ENCODE measurements at regions not wholly inside any gene's neighbourhood (a gene's known extent, or its start where the extent isn't known, plus 50 kb on each side); places are given as distances from the start of the nearest gene placed in this dataset.

GRCh38 chr17:36863676-36864612 lies 73.3 kb upstream of the LHX1 start:
- no peaks in the 10 kb centered on the region for H3K27me3 ChIP-seq (ENCODE audit: control insufficient read depth, insufficient read depth, low read length)
- H3K4me3 ChIP-seq (ENCODE audit: low read length) = no peak overlapping the region
- no peak overlapping the region for H3K27ac ChIP-seq (ENCODE audit: low read length)
- H3K4me1 ChIP-seq (ENCODE audit: control insufficient read depth, low read depth, low read length) = no peaks in the 10 kb centered on the region
- no peaks in the 10 kb centered on the region for H3K36me3 ChIP-seq (ENCODE audit: control insufficient read depth, low read depth, low read length)
- H3K9me3 ChIP-seq (ENCODE audit: control insufficient read depth, low read depth, low read length) = no peaks in the 10 kb centered on the region
- no peak overlapping the region for H3K9ac ChIP-seq (ENCODE audit: low read length)

- H3K27ac ChIP-seq (ENCODE audit: low read length) = no peak overlapping the region
- no peak overlapping the region for H3K9ac ChIP-seq (ENCODE audit: low read length)
- no peaks in the 10 kb centered on the region for H3K27me3 ChIP-seq (ENCODE audit: control insufficient read depth, insufficient read depth, low read length)
- no peak overlapping the region for H3K4me3 ChIP-seq (ENCODE audit: low read length)
- no peaks in the 10 kb centered on the region for H3K36me3 ChIP-seq (ENCODE audit: control insufficient read depth, low read depth, low read length)
- no peaks in the 10 kb centered on the region for H3K9me3 ChIP-seq (ENCODE audit: control insufficient read depth, low read depth, low read length)
- H3K4me1 ChIP-seq (ENCODE audit: control insufficient read depth, low read depth, low read length) = no peaks in the 10 kb centered on the region
These were observed 72.3 kb upstream of the LHX1 start for GRCh38 chr17:36864827-36865430.

DNA sequence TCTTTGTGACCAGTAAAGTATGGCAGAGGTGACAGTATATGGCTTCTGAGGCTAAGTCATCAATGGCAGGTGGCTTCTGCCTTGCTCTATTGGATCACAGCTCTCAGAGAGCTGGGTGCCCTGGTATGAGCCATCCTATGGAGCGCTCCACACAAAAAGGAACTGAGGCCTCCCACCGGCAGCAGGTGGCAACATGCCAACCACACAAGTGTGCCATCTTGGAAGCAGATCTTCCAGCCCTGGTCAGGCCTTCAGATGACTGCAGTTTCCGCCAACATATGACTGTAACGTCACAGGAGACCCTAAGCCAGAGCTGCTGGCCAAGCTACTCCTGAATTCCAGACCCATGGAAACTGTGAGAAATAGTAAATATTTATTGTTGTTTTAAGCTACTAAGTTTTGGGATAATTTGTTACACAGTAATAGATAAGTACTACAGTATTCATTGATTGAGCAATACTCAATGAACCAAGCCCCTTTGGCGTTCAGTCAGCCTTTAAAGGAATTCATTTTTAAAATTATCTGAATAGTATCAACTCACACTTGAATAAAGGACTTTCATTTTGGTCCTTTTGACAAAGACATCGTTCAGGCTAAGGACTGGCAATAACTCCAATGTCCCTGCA lies 69.4 kb upstream of the LHX1 start:
- Histone ChIP-seq H3K4me1 (ENCODE audit: control insufficient read depth, low read depth, low read length) (peaks cover 3% of the 10 kb centered on the region), H3K9ac (ENCODE audit: low read length) (no peak overlapping the region), H3K27ac (ENCODE audit: low read length) (no peak overlapping the region), H3K27me3 (ENCODE audit: control insufficient read depth, insufficient read depth, low read length) (no peaks in the 10 kb centered on the region), H3K9me3 (ENCODE audit: control insufficient read depth, low read depth, low read length) (no peaks in the 10 kb centered on the region), H3K4me3 (ENCODE audit: low read length) (no peak overlapping the region), H3K36me3 (ENCODE audit: control insufficient read depth, low read depth, low read length) (no peaks in the 10 kb centered on the region)

GRCh38 chr17:36868777-36869176 lies 68.5 kb upstream of the LHX1 start:
- Histone ChIP-seq H3K9ac (ENCODE audit: low read length) (no peak overlapping the region), H3K36me3 (ENCODE audit: control insufficient read depth, low read depth, low read length) (no peaks in the 10 kb centered on the region), H3K4me3 (ENCODE audit: low read length) (no peak overlapping the region), H3K9me3 (ENCODE audit: control insufficient read depth, low read depth, low read length) (no peaks in the 10 kb centered on the region), H3K27ac (ENCODE audit: low read length) (no peak overlapping the region), H3K27me3 (ENCODE audit: control insufficient read depth, insufficient read depth, low read length) (no peaks in the 10 kb centered on the region), H3K4me1 (ENCODE audit: control insufficient read depth, low read depth, low read length) (peaks cover 3% of the 10 kb centered on the region)

DNA sequence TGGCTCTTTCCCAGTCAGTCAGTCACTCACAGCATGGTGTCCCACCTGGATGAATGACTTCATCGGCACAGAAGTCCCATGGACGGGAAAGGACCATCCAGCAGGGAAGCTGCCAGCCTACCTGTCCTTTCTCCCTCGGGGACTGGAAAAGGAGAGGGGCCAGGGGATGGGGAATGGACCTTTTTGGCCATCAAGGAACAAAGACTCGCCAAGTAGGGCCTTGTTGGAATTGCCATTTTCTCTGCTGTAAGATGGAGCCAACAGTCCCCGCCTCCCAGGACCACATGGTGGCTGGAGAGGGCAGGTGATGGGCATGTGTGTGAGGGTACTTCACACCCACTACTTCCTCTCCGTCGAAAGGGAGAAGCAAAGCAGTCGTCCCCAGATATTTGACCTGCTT lies 67.8 kb upstream of the LHX1 start:
- Histone ChIP-seq H3K4me3 (ENCODE audit: low read length) (no peak overlapping the region), H3K27ac (ENCODE audit: low read length) (no peak overlapping the region), H3K27me3 (ENCODE audit: control insufficient read depth, insufficient read depth, low read length) (no peaks in the 10 kb centered on the region), H3K9me3 (ENCODE audit: control insufficient read depth, low read depth, low read length) (no peaks in the 10 kb centered on the region), H3K4me1 (ENCODE audit: control insufficient read depth, low read depth, low read length) (peaks cover 3% of the 10 kb centered on the region), H3K36me3 (ENCODE audit: control insufficient read depth, low read depth, low read length) (no peaks in the 10 kb centered on the region), H3K9ac (ENCODE audit: low read length) (no peak overlapping the region)

- Histone ChIP-seq H3K4me1 (ENCODE audit: control insufficient read depth, low read depth, low read length) (peaks cover 3% of the 10 kb centered on the region), H3K27me3 (ENCODE audit: control insufficient read depth, insufficient read depth, low read length) (no peaks in the 10 kb centered on the region), H3K4me3 (ENCODE audit: low read length) (no peak overlapping the region), H3K36me3 (ENCODE audit: control insufficient read depth, low read depth, low read length) (no peaks in the 10 kb centered on the region), H3K9me3 (ENCODE audit: control insufficient read depth, low read depth, low read length) (no peaks in the 10 kb centered on the region), H3K27ac (ENCODE audit: low read length) (no peak overlapping the region), H3K9ac (ENCODE audit: low read length) (no peak overlapping the region)
These were observed 67.2 kb upstream of the LHX1 start for GRCh38 chr17:36869856-36870719.

GRCh38 chr17:36870720-36870999 lies 66.6 kb upstream of the LHX1 start:
- no peaks in the 10 kb centered on the region for H3K27me3 ChIP-seq (ENCODE audit: control insufficient read depth, insufficient read depth, low read length)
- no peak overlapping the region for H3K9ac ChIP-seq (ENCODE audit: low read length)
- H3K27ac ChIP-seq (ENCODE audit: low read length) = no peak overlapping the region
- peaks cover 4% of the 10 kb centered on the region for H3K4me1 ChIP-seq (ENCODE audit: control insufficient read depth, low read depth, low read length)
- H3K9me3 ChIP-seq (ENCODE audit: control insufficient read depth, low read depth, low read length) = no peaks in the 10 kb centered on the region
- no peak overlapping the region for H3K4me3 ChIP-seq (ENCODE audit: low read length)
- no peaks in the 10 kb centered on the region for H3K36me3 ChIP-seq (ENCODE audit: control insufficient read depth, low read depth, low read length)

- Histone ChIP-seq H3K27me3 (ENCODE audit: control insufficient read depth, insufficient read depth, low read length) (no peaks in the 10 kb centered on the region), H3K36me3 (ENCODE audit: control insufficient read depth, low read depth, low read length) (no peaks in the 10 kb centered on the region), H3K9me3 (ENCODE audit: control insufficient read depth, low read depth, low read length) (no peaks in the 10 kb centered on the region), H3K4me1 (ENCODE audit: control insufficient read depth, low read depth, low read length) (peaks cover 4% of the 10 kb centered on the region), H3K9ac (ENCODE audit: low read length) (no peak overlapping the region), H3K27ac (ENCODE audit: low read length) (no peak overlapping the region), H3K4me3 (ENCODE audit: low read length) (no peak overlapping the region)
These were observed 61.5 kb upstream of the LHX1 start for GRCh38 chr17:36875698-36876293.

DNA sequence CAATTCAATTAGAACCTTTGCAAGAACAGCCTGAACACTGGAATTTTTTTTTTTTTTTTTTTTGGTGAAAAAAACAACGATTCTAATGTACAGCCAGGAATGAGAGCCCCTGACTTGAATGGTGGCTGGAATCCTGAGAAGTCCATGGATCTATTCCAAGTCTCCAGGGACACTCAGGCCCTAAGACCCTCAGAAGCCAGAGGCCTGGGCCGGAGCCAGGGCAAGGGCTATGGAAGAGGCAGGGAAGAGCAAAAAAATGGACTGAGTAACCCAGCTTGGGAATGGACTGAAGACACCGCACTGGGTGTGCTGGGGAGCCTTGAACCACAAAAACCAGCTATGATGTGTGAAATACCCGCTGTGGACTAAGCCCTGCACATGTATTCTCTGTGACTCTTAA lies 60.3 kb upstream of the LHX1 start:
- H3K27me3 ChIP-seq (ENCODE audit: control insufficient read depth, insufficient read depth, low read length) = no peaks in the 10 kb centered on the region
- H3K4me1 ChIP-seq (ENCODE audit: control insufficient read depth, low read depth, low read length) = peaks cover 4% of the 10 kb centered on the region
- no peaks in the 10 kb centered on the region for H3K9me3 ChIP-seq (ENCODE audit: control insufficient read depth, low read depth, low read length)
- no peak overlapping the region for H3K9ac ChIP-seq (ENCODE audit: low read length)
- H3K4me3 ChIP-seq (ENCODE audit: low read length) = no peak overlapping the region
- no peaks in the 10 kb centered on the region for H3K36me3 ChIP-seq (ENCODE audit: control insufficient read depth, low read depth, low read length)
- no peak overlapping the region for H3K27ac ChIP-seq (ENCODE audit: low read length)

DNA sequence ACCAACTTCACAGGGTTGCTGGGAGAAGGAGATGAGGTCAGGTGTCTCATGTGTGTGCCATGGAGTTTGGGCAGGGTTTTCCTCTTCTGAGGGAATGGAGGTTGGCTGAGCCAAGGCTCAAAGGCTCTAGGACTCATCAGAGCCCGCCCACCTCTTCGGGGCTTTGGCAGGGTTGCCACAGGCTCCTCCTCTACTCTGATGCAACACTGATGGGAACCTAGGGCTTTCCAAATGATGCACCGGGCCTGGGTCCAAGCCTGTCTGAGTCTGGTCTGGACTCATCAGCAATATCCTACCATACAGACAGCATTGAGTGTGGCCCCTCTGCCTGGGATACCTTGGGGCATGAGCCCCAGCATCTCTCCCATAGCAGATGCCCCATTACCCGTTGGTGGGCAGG lies 59.5 kb upstream of the LHX1 start:
- H3K36me3 ChIP-seq (ENCODE audit: control insufficient read depth, low read depth, low read length) = no peaks in the 10 kb centered on the region
- no peak overlapping the region for H3K4me3 ChIP-seq (ENCODE audit: low read length)
- H3K9ac ChIP-seq (ENCODE audit: low read length) = no peak overlapping the region
- H3K27ac ChIP-seq (ENCODE audit: low read length) = no peak overlapping the region
- H3K4me1 ChIP-seq (ENCODE audit: control insufficient read depth, low read depth, low read length) = peaks cover 4% of the 10 kb centered on the region
- H3K27me3 ChIP-seq (ENCODE audit: control insufficient read depth, insufficient read depth, low read length) = no peaks in the 10 kb centered on the region
- no peaks in the 10 kb centered on the region for H3K9me3 ChIP-seq (ENCODE audit: control insufficient read depth, low read depth, low read length)

- Histone ChIP-seq H3K4me3 (ENCODE audit: low read length) (no peak overlapping the region), H3K9me3 (ENCODE audit: control insufficient read depth, low read depth, low read length) (no peaks in the 10 kb centered on the region), H3K27me3 (ENCODE audit: control insufficient read depth, insufficient read depth, low read length) (no peaks in the 10 kb centered on the region), H3K4me1 (ENCODE audit: control insufficient read depth, low read depth, low read length) (peaks cover 4% of the 10 kb centered on the region), H3K9ac (ENCODE audit: low read length) (no peak overlapping the region), H3K36me3 (ENCODE audit: control insufficient read depth, low read depth, low read length) (no peaks in the 10 kb centered on the region), H3K27ac (ENCODE audit: low read length) (no peak overlapping the region)
These were observed 59.1 kb upstream of the LHX1 start for GRCh38 chr17:36878216-36878615.
